Mucosa of descending colon (tissue), 3 donors: ENCODE measurements at regions not wholly inside any gene's neighbourhood (a gene's known extent, or its start where the extent isn't known, plus 50 kb on each side); places are given as distances from the start of the nearest gene placed in this dataset.

Experiments used
- ATAC-seq: fragments of 200-7000 bp; cut with Tn5 transposase; one replicate; pipeline ENCODE4 v1.9.1; 2020; ENCODE audit warnings: mild to moderate bottlenecking, moderate library complexity
- DNase-seq, 3 donors: peaks; one replicate each; pipeline ENCODE4 v3.0.0-alpha.2; 2020
- H3K36me3 ChIP-seq: fragments of 200-600 bp; one replicate; pipeline ENCODE4 v1.8.0; 2021; ENCODE audit warnings: low read depth, mild to moderate bottlenecking
- H3K4me1 ChIP-seq: fragments of 200-600 bp; one replicate; pipeline ENCODE4 v1.8.0; 2021; ENCODE audit warnings: low read depth, mild to moderate bottlenecking
- H3K4me3 ChIP-seq: fragments of 200-600 bp; one replicate; pipeline ENCODE4 v1.8.0; 2021; ENCODE audit warnings: mild to moderate bottlenecking
- H3K9me3 ChIP-seq: fragments of 200-600 bp; one replicate; pipeline ENCODE4 v1.8.0; 2021; ENCODE audit warnings: mild to moderate bottlenecking
- CTCF ChIP-seq: fragments of 200-600 bp; IDR thresholded peaks from one replicate; pipeline ENCODE4 v1.8.0; 2022; ENCODE audit warnings: antibody characterized with exemption, mild to moderate bottlenecking
- intact Hi-C, 2 donors: fragments of 100-400 bp; cut with DNase I in 1 of 2; cut with micrococcal nuclease in 1 of 2; formaldehyde crosslinking; loops; one replicate each; pipeline versions ENCODE4 v1.11.0 to v1.11.1; 2022; cut with DNase I, micrococcal nuclease
- donor health status: DM: no; HTN: no; CAD: no; lungs with moderate emphysema.
- donor health status: DM: no; HTN: no; CAD: no.
- donor health status: DM: no; HTN: yes; CAD: no.

GRCh38 chr1:36534711-36535412, 52.1 kb upstream of the CSF3R start:
- Histone ChIP-seq H3K4me1 (no peaks in the 10 kb centered on the region), H3K36me3 (no peaks in the 10 kb centered on the region), H3K4me3 (no peak overlapping the region), H3K9me3 (no peaks in the 10 kb centered on the region)
- intact Hi-C loops, result no loop called here
- DNase-seq, result no peak
- TF ChIP-seq CTCF, result no peak
- no peak for ATAC-seq

GRCh38 chr1:36533897-36534296, 51.2 kb upstream of the CSF3R start:
- H3K4me3 ChIP-seq, result no peak overlapping the region
- no peaks in the 10 kb centered on the region for H3K36me3 ChIP-seq
- intact Hi-C loops, result no loop called here
- no peaks in the 10 kb centered on the region for H3K4me1 ChIP-seq
- no peak for ATAC-seq
- no peak for DNase-seq
- no peak for TF ChIP-seq CTCF
- no peaks in the 10 kb centered on the region for H3K9me3 ChIP-seq

GRCh38 chr1:36532810-36533401, 50.2 kb upstream of the CSF3R start:
- intact Hi-C loops, result no loop called here
- TF ChIP-seq CTCF, result no peak
- Histone ChIP-seq H3K9me3 (no peaks in the 10 kb centered on the region), H3K4me1 (no peaks in the 10 kb centered on the region), H3K36me3 (no peaks in the 10 kb centered on the region), H3K4me3 (no peak overlapping the region)
- no peak for ATAC-seq
- no peak for DNase-seq
